GM21381 (cell line): ENCODE measurements at regions not wholly inside any gene's neighbourhood (a gene's known extent, or its start where the extent isn't known, plus 50 kb on each side); places are given as distances from the start of the nearest gene placed in this dataset.
"Not testable (repeated sequence)": the region's sequence is repeated elsewhere in the genome, so short reads cannot be mapped to it uniquely, and the experiment has no call there.

ENCODE experiments used
- ATAC-seq: cut with Tn5 transposase; IDR thresholded peaks from one replicate; pipeline ENCODE4 v1.9.1; 2021; ENCODE audit warnings: mild to moderate bottlenecking, moderate library complexity; ENCODE audit not compliant: unreplicated experiment

- no peak for ATAC-seq
Measured at GRCh38 chr10:32143302-32143847, 87.2 kb upstream of the KIF5B start.

- ATAC-seq: no peak
Measured at GRCh38 chr10:32142646-32143045, 86.4 kb upstream of the KIF5B start.

GRCh38 chr10:32141018-32141807 is 85.0 kb upstream of the KIF5B start:
- ATAC-seq: no peak

- no peak for ATAC-seq
Measured at GRCh38 chr10:32140403-32140802, 84.2 kb upstream of the KIF5B start.

- no peak for ATAC-seq
Measured at GRCh38 chr10:32139223-32140073, 83.2 kb upstream of the KIF5B start.

GRCh38 chr10:32136927-32137326 is 80.7 kb upstream of the KIF5B start:
- ATAC-seq: not testable (repeated sequence)

GRCh38 chr10:32135796-32136195 is 79.6 kb upstream of the KIF5B start:
- not testable (repeated sequence) for ATAC-seq

GRCh38 chr10:32132357-32132946 is 76.2 kb upstream of the KIF5B start:
- no peak for ATAC-seq

- ATAC-seq: no peak
Measured at GRCh38 chr10:32131388-32131787, 75.2 kb upstream of the KIF5B start.

- ATAC-seq: no peak
Measured at GRCh38 chr10:32130788-32131187, 74.6 kb upstream of the KIF5B start.

- ATAC-seq: no peak
Measured at GRCh38 chr10:32125023-32125422, 68.8 kb upstream of the KIF5B start.

- ATAC-seq: no peak
Measured at GRCh38 chr10:32123021-32123420, 66.8 kb upstream of the KIF5B start.

GRCh38 chr10:32121648-32122047 is 65.4 kb upstream of the KIF5B start:
- ATAC-seq: no peak

GRCh38 chr10:32120147-32120546 is 63.9 kb upstream of the KIF5B start:
- ATAC-seq: no peak

- ATAC-seq: no peak
Measured at GRCh38 chr10:32114508-32114907, 58.3 kb upstream of the KIF5B start.

- no peak for ATAC-seq
Measured at GRCh38 chr10:32112055-32112454, 55.8 kb upstream of the KIF5B start.

- no peak for ATAC-seq
Measured at GRCh38 chr10:32111585-32111984, 55.4 kb upstream of the KIF5B start.

- ATAC-seq: no peak
Measured at GRCh38 chr10:32110790-32111189, 54.6 kb upstream of the KIF5B start.

- ATAC-seq: no peak
Measured at GRCh38 chr10:32109603-32110002, 53.4 kb upstream of the KIF5B start.
